ENCODE measurements at regions not wholly inside any gene's neighbourhood (a gene's known extent, or its start where the extent isn't known, plus 50 kb on each side); places are given as distances from the start of the nearest gene placed in this dataset.
"Not testable (repeated sequence)": the region's sequence is repeated elsewhere in the genome, so short reads cannot be mapped to it uniquely, and the experiment has no call there.

DNA sequence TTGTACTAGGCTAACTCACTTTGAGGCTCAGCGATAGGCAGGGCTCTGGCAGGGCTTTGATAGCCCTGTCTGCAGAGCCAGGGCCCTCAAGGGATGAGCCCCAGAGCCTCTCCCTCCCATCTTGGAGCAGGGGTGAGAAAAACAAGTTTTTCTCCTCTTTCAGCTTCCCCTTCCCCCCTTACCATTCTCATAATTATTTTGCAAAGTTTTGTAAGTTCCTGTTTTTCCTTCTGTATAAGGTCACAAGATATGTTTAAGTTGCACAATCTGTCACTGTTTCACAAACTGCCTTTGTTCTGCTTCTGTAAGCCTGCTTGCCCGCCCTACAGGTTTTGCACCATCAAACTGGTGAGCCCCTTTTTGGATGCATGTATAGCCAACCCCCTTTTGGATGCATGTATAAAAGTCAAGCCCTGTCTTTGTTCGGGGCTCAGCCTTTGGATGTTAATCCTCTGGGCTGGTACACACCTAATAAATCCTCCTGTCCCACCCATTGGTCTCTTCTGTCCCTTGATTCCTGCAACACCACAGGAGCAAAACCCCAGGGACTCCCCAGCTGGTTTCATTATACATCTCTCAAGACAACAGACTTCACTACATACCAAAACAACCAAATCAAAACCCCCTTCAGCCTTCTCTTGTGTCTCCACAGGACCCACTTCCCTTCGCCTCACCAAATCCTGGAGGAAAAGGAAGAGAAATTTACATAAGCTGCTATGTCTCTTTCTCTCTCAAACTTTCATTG lies 52.5 kb upstream of the RESF1 start:
- Histone ChIP-seq H3K4me1 (no peaks in the 10 kb centered on the region), H3K36me3 (no peaks in the 10 kb centered on the region), H3K27me3 (no peaks in the 10 kb centered on the region), H3K4me3 (no peak overlapping the region), H3K27ac (peak overlapping the region; percentile 47 to 80 (median 62)), H3K9me3 (peaks cover 4 to 14% (median 11%) of the 10 kb centered on the region in 4 donors)
- TF ChIP-seq EP300 (IDR thresholded peaks at IDR 0.05) (peak in 1 of 4 donors; percentile 48), POLR2AphosphoS5 (IDR thresholded peaks at IDR 0.05) (peak in 1 of 2 donors; percentile 34), POLR2A (IDR thresholded peaks at IDR 0.05) (no peak)
- TF ChIP-seq, protein P1, sequence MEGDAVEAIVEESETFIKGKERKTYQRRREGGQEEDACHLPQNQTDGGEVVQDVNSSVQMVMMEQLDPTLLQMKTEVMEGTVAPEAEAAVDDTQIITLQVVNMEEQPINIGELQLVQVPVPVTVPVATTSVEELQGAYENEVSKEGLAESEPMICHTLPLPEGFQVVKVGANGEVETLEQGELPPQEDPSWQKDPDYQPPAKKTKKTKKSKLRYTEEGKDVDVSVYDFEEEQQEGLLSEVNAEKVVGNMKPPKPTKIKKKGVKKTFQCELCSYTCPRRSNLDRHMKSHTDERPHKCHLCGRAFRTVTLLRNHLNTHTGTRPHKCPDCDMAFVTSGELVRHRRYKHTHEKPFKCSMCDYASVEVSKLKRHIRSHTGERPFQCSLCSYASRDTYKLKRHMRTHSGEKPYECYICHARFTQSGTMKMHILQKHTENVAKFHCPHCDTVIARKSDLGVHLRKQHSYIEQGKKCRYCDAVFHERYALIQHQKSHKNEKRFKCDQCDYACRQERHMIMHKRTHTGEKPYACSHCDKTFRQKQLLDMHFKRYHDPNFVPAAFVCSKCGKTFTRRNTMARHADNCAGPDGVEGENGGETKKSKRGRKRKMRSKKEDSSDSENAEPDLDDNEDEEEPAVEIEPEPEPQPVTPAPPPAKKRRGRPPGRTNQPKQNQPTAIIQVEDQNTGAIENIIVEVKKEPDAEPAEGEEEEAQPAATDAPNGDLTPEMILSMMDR (IDR thresholded peaks at IDR 0.05), result no peak
- ATAC-seq (ENCODE audit: low FRiP score in 2 of 2), result peak in 1 of 2 donors; percentile 44
- DNase-seq, result peak in 1 of 2 donors; percentile 40
- WGBS, 2 donors, result 73 to 77% methylated on average over 4 of the region's 4 CpGs

DNA sequence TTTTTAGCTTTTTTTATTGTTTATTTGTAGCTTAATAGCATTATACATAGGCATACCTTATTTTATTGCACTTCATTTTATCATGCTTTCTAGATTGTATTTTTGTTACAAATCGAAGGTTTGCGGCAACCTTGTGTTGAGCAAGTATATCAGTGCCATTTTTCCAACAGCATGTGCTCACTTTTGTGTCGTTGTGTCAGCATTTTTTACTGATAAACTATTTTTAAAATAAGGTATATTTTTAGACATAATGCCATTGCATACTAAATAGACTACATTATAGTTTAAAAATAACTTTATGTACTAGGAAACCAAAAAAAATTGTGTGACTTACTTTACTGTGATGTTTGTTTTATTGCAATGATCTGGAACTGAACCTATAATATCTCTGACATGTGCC lies 56.2 kb upstream of the RESF1 start:
- TF ChIP-seq POLR2AphosphoS5 (IDR thresholded peaks at IDR 0.05), result no peak
- no peak for TF ChIP-seq POLR2A (IDR thresholded peaks at IDR 0.05)
- peaks cover 0 to 3% (median 1%) of the 10 kb centered on the region in 4 donors for H3K4me1 ChIP-seq
- H3K27ac ChIP-seq, result no peak overlapping the region
- H3K4me3 ChIP-seq, result no peak overlapping the region
- no peaks in the 10 kb centered on the region for H3K36me3 ChIP-seq
- no peaks in the 10 kb centered on the region for H3K27me3 ChIP-seq
- DNase-seq (no peak), ATAC-seq (ENCODE audit: low FRiP score in 2 of 2) (no peak)
- peaks cover 4 to 14% (median 10%) of the 10 kb centered on the region in 4 donors for H3K9me3 ChIP-seq
- WGBS, 2 donors, result 94% methylated on average over 3 of the region's 3 CpGs

DNA sequence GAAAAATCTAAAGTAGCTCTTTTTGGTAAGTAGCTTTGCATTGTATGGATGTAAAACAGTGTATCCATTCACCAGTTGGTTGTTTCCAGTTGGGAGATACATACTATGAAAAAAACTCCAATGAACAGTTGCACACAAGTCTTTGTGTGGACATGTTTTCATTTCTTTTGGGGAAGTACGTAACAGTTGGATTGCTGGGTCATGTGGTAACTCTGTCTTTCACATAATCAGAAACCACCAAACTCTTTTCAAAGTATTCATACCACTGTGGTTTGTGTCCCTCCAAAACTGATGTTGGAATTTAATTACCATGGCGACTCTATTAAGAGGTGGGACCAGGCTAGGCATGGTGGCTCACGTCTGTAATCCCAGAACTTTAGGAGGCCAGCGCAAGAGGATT lies 58.9 kb upstream of the RESF1 start:
- DNase-seq (no peak), ATAC-seq (ENCODE audit: low FRiP score in 2 of 2) (no peak)
- WGBS, 2 donors, result 83 to 93% methylated on average over 4 of the region's 4 CpGs
- Histone ChIP-seq H3K4me1 (peaks cover 8 to 21% (median 12%) of the 10 kb centered on the region in 4 donors), H3K27me3 (no peaks in the 10 kb centered on the region), H3K36me3 (no peaks in the 10 kb centered on the region), H3K9me3 (no peaks in the 10 kb centered on the region), H3K4me3 (no peak overlapping the region), H3K27ac (no peak overlapping the region)
- TF ChIP-seq POLR2AphosphoS5 (IDR thresholded peaks at IDR 0.05) (no peak), POLR2A (IDR thresholded peaks at IDR 0.05) (no peak), EP300 (IDR thresholded peaks at IDR 0.05) (no peak)
- TF ChIP-seq, protein P1 (IDR thresholded peaks at IDR 0.05), result no peak

DNA sequence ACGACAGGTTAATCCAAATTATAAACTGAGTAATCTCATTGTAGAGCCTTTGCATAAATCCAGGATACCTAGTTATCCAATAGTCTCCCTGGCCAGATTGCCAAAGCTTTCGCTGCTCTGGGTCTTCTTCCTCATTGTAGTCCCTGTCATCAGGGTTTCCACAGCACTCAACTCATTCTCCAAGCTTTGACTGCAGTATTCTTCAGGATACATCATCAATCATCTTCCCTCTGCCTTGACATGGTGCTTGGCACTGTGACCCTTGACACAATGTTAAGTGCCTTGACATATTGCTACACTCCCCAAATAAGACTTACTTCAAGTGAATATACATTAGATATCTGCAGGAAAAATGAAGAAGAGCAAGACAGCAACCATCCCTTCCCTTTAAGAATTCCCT lies 60.1 kb upstream of the RESF1 start:
- peaks cover 0 to 5% (median 0%) of the 10 kb centered on the region in 4 donors for H3K9me3 ChIP-seq
- no peaks in the 10 kb centered on the region for H3K27me3 ChIP-seq
- no peak overlapping the region for H3K4me3 ChIP-seq
- no peaks in the 10 kb centered on the region for H3K36me3 ChIP-seq
- DNase-seq (no peak), ATAC-seq (ENCODE audit: low FRiP score in 2 of 2) (no peak)
- WGBS, 2 donors, result 59 to 74% methylated on average over 2 of the region's 2 CpGs
- no peak overlapping the region for H3K27ac ChIP-seq
- peaks cover 8 to 21% (median 12%) of the 10 kb centered on the region in 4 donors for H3K4me1 ChIP-seq
- TF ChIP-seq EP300 (IDR thresholded peaks at IDR 0.05) (no peak), POLR2AphosphoS5 (IDR thresholded peaks at IDR 0.05) (no peak), POLR2A (IDR thresholded peaks at IDR 0.05) (no peak)

DNA sequence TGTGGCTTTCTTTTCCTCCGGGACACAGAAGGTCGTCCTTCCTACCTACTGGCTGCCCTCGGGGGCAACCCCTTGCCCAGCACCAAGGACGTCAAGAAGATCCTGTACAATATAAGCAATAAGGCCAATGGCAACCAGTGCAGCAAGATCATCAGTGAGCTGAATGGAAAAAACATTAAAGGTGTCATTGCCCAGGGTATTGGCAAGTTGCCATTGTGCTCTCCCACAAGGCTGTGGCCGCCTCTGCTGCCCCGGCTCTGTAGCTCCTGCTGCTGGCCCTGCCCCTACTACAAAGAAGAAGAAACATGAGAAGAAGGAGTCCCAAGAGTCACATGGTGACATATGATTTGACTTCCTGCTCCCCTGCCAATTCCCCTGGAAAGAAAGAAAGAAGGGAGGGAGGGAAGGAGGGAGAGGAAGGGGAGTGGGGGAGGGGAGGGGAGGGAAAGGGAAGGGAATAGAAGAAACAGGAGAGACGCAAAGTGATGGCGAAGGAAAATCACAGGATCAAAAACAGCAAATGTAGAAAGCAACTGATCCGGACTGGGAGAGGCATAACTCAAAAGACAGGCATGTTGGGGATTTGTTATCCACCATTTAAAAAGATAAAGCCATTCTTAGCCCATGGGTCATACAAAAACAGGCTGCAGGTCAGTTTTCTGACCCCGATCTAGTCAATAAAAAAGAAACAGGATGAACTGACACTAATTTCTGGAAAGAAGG lies 61.3 kb upstream of the RESF1 start:
- peak in 1 of 2 donors; percentile 43 for ATAC-seq (ENCODE audit: low FRiP score in 2 of 2)

DNA sequence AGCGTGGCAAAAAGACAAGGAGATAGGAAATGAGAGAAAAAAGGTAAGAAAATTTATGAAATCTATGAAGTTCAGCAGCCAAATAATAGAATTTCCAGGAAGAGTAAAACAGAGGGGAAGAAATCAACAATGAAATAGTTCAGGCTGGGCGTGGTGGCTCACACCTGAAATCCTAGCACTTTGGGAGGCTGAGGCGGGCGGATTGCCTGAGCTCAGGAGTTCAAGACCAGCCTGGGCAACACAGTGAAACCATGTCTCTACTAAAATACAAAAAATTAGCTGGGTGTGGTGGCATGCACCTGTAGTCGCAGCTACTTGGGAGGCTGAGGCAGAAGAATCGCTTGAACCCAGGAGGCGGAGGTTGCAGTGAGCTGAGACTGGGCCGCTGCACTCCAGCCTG lies 62.1 kb upstream of the RESF1 start:
- not testable (repeated sequence) for H3K9me3 ChIP-seq; ATAC-seq (ENCODE audit: low FRiP score in 2 of 2); H3K27me3 ChIP-seq; H3K36me3 ChIP-seq; DNase-seq; H3K4me3 ChIP-seq
- WGBS, 2 donors, result 83 to 87% methylated on average over 8 of the region's 8 CpGs
- Histone ChIP-seq H3K4me1 (peaks cover 8 to 21% (median 12%) of the 10 kb centered on the region in 4 donors), H3K27ac (peak overlapping the region; percentile 57 to 82 (median 78))

More for the DNA sequence above, 61.3 kb upstream of the RESF1 start:
- H3K4me3 ChIP-seq, result no peak overlapping the region
- no peaks in the 10 kb centered on the region for H3K27me3 ChIP-seq
- peaks cover 0 to 5% (median 0%) of the 10 kb centered on the region in 4 donors for H3K9me3 ChIP-seq
- H3K4me1 ChIP-seq, result peaks cover 8 to 21% (median 12%) of the 10 kb centered on the region in 4 donors
- no peak for TF ChIP-seq POLR2A (IDR thresholded peaks at IDR 0.05)
- TF ChIP-seq POLR2AphosphoS5 (IDR thresholded peaks at IDR 0.05), result no peak
- no peak for TF ChIP-seq EP300 (IDR thresholded peaks at IDR 0.05)
- TF ChIP-seq, protein P1 (IDR thresholded peaks at IDR 0.05), result no peak
- 43 to 48% methylated on average over 10 of the region's 10 CpGs for WGBS, 2 donors
- peak overlapping the region; percentile 57 to 82 (median 78) for H3K27ac ChIP-seq
- peak; percentile 48 to 54 for DNase-seq
- H3K36me3 ChIP-seq, result no peaks in the 10 kb centered on the region

All from upper lobe of left lung (tissue), 6 donors.